CD4-positive, CD25-positive, alpha-beta regulatory T cell (primary cell): ENCODE measurements at regions not wholly inside any gene's neighbourhood (a gene's known extent, or its start where the extent isn't known, plus 50 kb on each side); places are given as distances from the start of the nearest gene placed in this dataset.

Source experiments
- ATAC-seq, 2 donors: fragments of 150-1000 bp; cut with Tn5 transposase; one replicate each; pipeline ENCODE4 v1.10.0; 2021; ENCODE audit warnings: low read depth in 2 of 2, moderate number of reproducible peaks in 2 of 2, moderate library complexity in 1 of 2
- DNase-seq, 3 donors: peaks; one replicate each; pipeline versions ENCODE4 v3.0.0 to v3.0.0-alpha.2; 2012 to 2022; ENCODE audit warnings: mixed read lengths in 1 of 3
- H3K27ac ChIP-seq: one replicate; pipeline ENCODE4 v1.7.0; 2013; ENCODE audit warnings: mild to moderate bottlenecking, low read length; ENCODE audit not compliant: insufficient read depth, poor library complexity, severe bottlenecking
- H3K27me3 ChIP-seq: one replicate; pipeline ENCODE4 v1.7.0; 2013; ENCODE audit warnings: low read length; ENCODE audit not compliant: control insufficient read depth, insufficient read depth
- H3K36me3 ChIP-seq: one replicate; pipeline ENCODE4 v1.7.0; 2013; ENCODE audit warnings: mild to moderate bottlenecking, low read length, moderate library complexity; ENCODE audit not compliant: control insufficient read depth, insufficient read depth
- H3K4me1 ChIP-seq: 2 replicates; pipeline ENCODE4 v1.7.0; 2013; ENCODE audit warnings: mild to moderate bottlenecking, low read length; ENCODE audit not compliant: insufficient read depth, control insufficient read depth, poor library complexity, severe bottlenecking
- H3K4me3 ChIP-seq: one replicate; pipeline ENCODE4 v1.7.0; 2013; ENCODE audit warnings: low read depth, mild to moderate bottlenecking, low read length, moderate library complexity
- H3K9me3 ChIP-seq, 2 experiments: 1 replicate in 1 of 2; 2 replicates in 1 of 2; pipeline ENCODE4 v1.7.0; 2013; ENCODE audit warnings: low read length in 2 of 2, mild to moderate bottlenecking in 1 of 2, moderate library complexity in 1 of 2; ENCODE audit not compliant: control insufficient read depth in 2 of 2
- H3K27ac Mint-ChIP-seq, 3 donors: one replicate each; pipeline ENCODE4 v1.8.0; 2020 to 2022; ENCODE audit warnings: mild to moderate bottlenecking in 3 of 3, mixed read lengths in 3 of 3, moderate library complexity in 2 of 3
- H3K27me3 Mint-ChIP-seq: one replicate; pipeline ENCODE4 v1.8.0; 2022; ENCODE audit warnings: mild to moderate bottlenecking, mixed read lengths
- H3K36me3 Mint-ChIP-seq: one replicate; pipeline ENCODE4 v1.8.0; 2020; ENCODE audit warnings: mixed read lengths
- H3K4me1 Mint-ChIP-seq, 4 donors: one replicate each; pipeline ENCODE4 v1.8.0; 2020 to 2022; ENCODE audit warnings: mixed read lengths in 4 of 4, mild to moderate bottlenecking in 1 of 4
- H3K4me3 Mint-ChIP-seq, 4 donors: one replicate each; pipeline ENCODE4 v1.8.0; 2020 to 2022; ENCODE audit warnings: mild to moderate bottlenecking in 4 of 4, mixed read lengths in 4 of 4, moderate library complexity in 3 of 4
- H3K9me3 Mint-ChIP-seq, 7 donors: one replicate each; pipeline ENCODE4 v1.8.0; 2020 to 2022; ENCODE audit warnings: mixed read lengths in 7 of 7, mild to moderate bottlenecking in 3 of 7, moderate library complexity in 2 of 7

- DNase-seq (no peak), ATAC-seq (no peak)
- Histone ChIP-seq H3K4me1 (no peaks in the 10 kb centered on the region), H3K4me3 (no peak overlapping the region), H3K27ac (no peak overlapping the region), H3K36me3 (no peaks in the 10 kb centered on the region), H3K27me3 (no peaks in the 10 kb centered on the region), H3K9me3 (peaks cover 2 to 12% of the 10 kb centered on the region in 2 experiments)
- Mint-ChIP-seq H3K9me3 (peaks cover 0 to 15% (median 8%) of the 10 kb centered on the region in 7 donors), H3K4me3 (no peak overlapping the region), H3K36me3 (no peaks in the 10 kb centered on the region), H3K4me1 (no peaks in the 10 kb centered on the region), H3K27ac (no peak overlapping the region), H3K27me3 (no peaks in the 10 kb centered on the region)
These were observed 225.8 kb upstream of the ZNF717 start for GRCh38 chr3:76011121-76011520.

- Mint-ChIP-seq H3K27me3 (no peaks in the 10 kb centered on the region), H3K27ac (no peak overlapping the region), H3K4me1 (no peaks in the 10 kb centered on the region), H3K9me3 (peaks cover 2 to 21% (median 6%) of the 10 kb centered on the region in 7 donors), H3K36me3 (no peaks in the 10 kb centered on the region), H3K4me3 (no peak overlapping the region)
- H3K27ac ChIP-seq: no peak overlapping the region
- H3K4me1 ChIP-seq: no peaks in the 10 kb centered on the region
- ATAC-seq (no peak), DNase-seq (no peak)
- no peak overlapping the region for H3K4me3 ChIP-seq
- no peaks in the 10 kb centered on the region for H3K27me3 ChIP-seq
- H3K9me3 ChIP-seq: peaks cover 3 to 12% of the 10 kb centered on the region in 2 experiments
- no peaks in the 10 kb centered on the region for H3K36me3 ChIP-seq
These were observed 230.1 kb upstream of the ZNF717 start for GRCh38 chr3:76015496-76015895.

GRCh38 chr3:76016111-76016510 is 230.8 kb upstream of the ZNF717 start:
- peaks cover 3 to 12% of the 10 kb centered on the region in 2 experiments for H3K9me3 ChIP-seq
- H3K4me1 Mint-ChIP-seq: no peaks in the 10 kb centered on the region
- peaks cover 2 to 25% (median 10%) of the 10 kb centered on the region in 7 donors for H3K9me3 Mint-ChIP-seq
- DNase-seq: no peak
- no peaks in the 10 kb centered on the region for H3K36me3 ChIP-seq
- no peak overlapping the region for H3K4me3 ChIP-seq
- no peaks in the 10 kb centered on the region for H3K27me3 Mint-ChIP-seq
- no peaks in the 10 kb centered on the region for H3K27me3 ChIP-seq
- H3K27ac Mint-ChIP-seq: no peak overlapping the region
- no peaks in the 10 kb centered on the region for H3K36me3 Mint-ChIP-seq
- H3K4me1 ChIP-seq: no peaks in the 10 kb centered on the region
- no peak overlapping the region for H3K27ac ChIP-seq
- no peak overlapping the region for H3K4me3 Mint-ChIP-seq
- no peak for ATAC-seq

- H3K27me3 ChIP-seq: no peaks in the 10 kb centered on the region
- no peaks in the 10 kb centered on the region for H3K27me3 Mint-ChIP-seq
These were observed 231.6 kb upstream of the ZNF717 start for GRCh38 chr3:76016769-76017439.

GRCh38 chr3:76021376-76021775 is 236.0 kb upstream of the ZNF717 start:
- no peak overlapping the region for H3K4me3 Mint-ChIP-seq
- H3K27ac Mint-ChIP-seq: no peak overlapping the region
- no peaks in the 10 kb centered on the region for H3K27me3 ChIP-seq
- no peak for ATAC-seq
- no peaks in the 10 kb centered on the region for H3K36me3 ChIP-seq
- no peaks in the 10 kb centered on the region for H3K4me1 Mint-ChIP-seq
- no peak overlapping the region for H3K4me3 ChIP-seq
- H3K27ac ChIP-seq: no peak overlapping the region
- H3K27me3 Mint-ChIP-seq: no peaks in the 10 kb centered on the region
- H3K9me3 Mint-ChIP-seq: peaks cover 0 to 30% (median 10%) of the 10 kb centered on the region in 7 donors
- H3K4me1 ChIP-seq: no peaks in the 10 kb centered on the region
- peaks cover 0 to 4% of the 10 kb centered on the region in 2 experiments for H3K9me3 ChIP-seq
- DNase-seq: no peak
- no peaks in the 10 kb centered on the region for H3K36me3 Mint-ChIP-seq

More at GRCh38 chr3:76016769-76017439, 231.6 kb upstream of the ZNF717 start:
- DNase-seq: no peak
- H3K4me1 Mint-ChIP-seq: no peaks in the 10 kb centered on the region
- no peak overlapping the region for H3K27ac ChIP-seq
- H3K4me3 Mint-ChIP-seq: no peak overlapping the region
- ATAC-seq: no peak
- H3K4me3 ChIP-seq: no peak overlapping the region
- H3K4me1 ChIP-seq: no peaks in the 10 kb centered on the region
- no peaks in the 10 kb centered on the region for H3K36me3 ChIP-seq
- peaks cover 4 to 12% of the 10 kb centered on the region in 2 experiments for H3K9me3 ChIP-seq
- no peak overlapping the region for H3K27ac Mint-ChIP-seq
- peaks cover 1 to 21% (median 10%) of the 10 kb centered on the region in 7 donors for H3K9me3 Mint-ChIP-seq
- H3K36me3 Mint-ChIP-seq: no peaks in the 10 kb centered on the region

- H3K4me3 ChIP-seq: no peak overlapping the region
- DNase-seq (no peak), ATAC-seq (no peak)
- peaks cover 0 to 4% of the 10 kb centered on the region in 2 experiments for H3K9me3 ChIP-seq
- H3K9me3 Mint-ChIP-seq: peaks cover 1 to 28% (median 9%) of the 10 kb centered on the region in 7 donors
- H3K36me3 ChIP-seq: no peaks in the 10 kb centered on the region
- H3K27me3 ChIP-seq: no peaks in the 10 kb centered on the region
- no peaks in the 10 kb centered on the region for H3K4me1 ChIP-seq
- no peak overlapping the region for H3K4me3 Mint-ChIP-seq
- no peaks in the 10 kb centered on the region for H3K27me3 Mint-ChIP-seq
- no peak overlapping the region for H3K27ac Mint-ChIP-seq
- no peaks in the 10 kb centered on the region for H3K36me3 Mint-ChIP-seq
- no peak overlapping the region for H3K27ac ChIP-seq
- H3K4me1 Mint-ChIP-seq: no peaks in the 10 kb centered on the region
These were observed 239.3 kb upstream of the ZNF717 start for GRCh38 chr3:76024640-76025039.

- no peaks in the 10 kb centered on the region for H3K4me1 ChIP-seq
These were observed 240.2 kb upstream of the ZNF717 start for GRCh38 chr3:76025561-76025960.

GRCh38 chr3:76026379-76026778 is 241.0 kb upstream of the ZNF717 start:
- Histone ChIP-seq H3K27me3 (no peaks in the 10 kb centered on the region), H3K9me3 (peaks cover 0 to 2% of the 10 kb centered on the region in 2 experiments), H3K4me3 (no peak overlapping the region), H3K36me3 (no peaks in the 10 kb centered on the region), H3K27ac (no peak overlapping the region), H3K4me1 (no peaks in the 10 kb centered on the region)
- H3K4me1 Mint-ChIP-seq: no peaks in the 10 kb centered on the region
- ATAC-seq (no peak), DNase-seq (no peak)
- no peak overlapping the region for H3K4me3 Mint-ChIP-seq
- peaks cover 3 to 20% (median 8%) of the 10 kb centered on the region in 7 donors for H3K9me3 Mint-ChIP-seq
- H3K27ac Mint-ChIP-seq: no peak overlapping the region
- H3K27me3 Mint-ChIP-seq: no peaks in the 10 kb centered on the region
- H3K36me3 Mint-ChIP-seq: no peaks in the 10 kb centered on the region

More at GRCh38 chr3:76025561-76025960, 240.2 kb upstream of the ZNF717 start:
- no peak overlapping the region for H3K4me3 Mint-ChIP-seq
- no peaks in the 10 kb centered on the region for H3K36me3 Mint-ChIP-seq
- Histone ChIP-seq H3K27me3 (no peaks in the 10 kb centered on the region), H3K36me3 (no peaks in the 10 kb centered on the region), H3K4me3 (no peak overlapping the region), H3K9me3 (peaks cover 0 to 2% of the 10 kb centered on the region in 2 experiments), H3K27ac (no peak overlapping the region)
- H3K4me1 Mint-ChIP-seq: no peaks in the 10 kb centered on the region
- H3K9me3 Mint-ChIP-seq: peaks cover 1 to 25% (median 7%) of the 10 kb centered on the region in 7 donors
- no peak for DNase-seq
- no peak overlapping the region for H3K27ac Mint-ChIP-seq
- ATAC-seq: no peak
- no peaks in the 10 kb centered on the region for H3K27me3 Mint-ChIP-seq
